Suppressor macrophage treated with lipopolysaccharide for 4 hours (primary cell): ENCODE measurements at regions not wholly inside any gene's neighbourhood (a gene's known extent, or its start where the extent isn't known, plus 50 kb on each side); places are given as distances from the start of the nearest gene placed in this dataset.

Experiments
- DNase-seq: peaks from one replicate; pipeline ENCODE4 v3.0.0-alpha.2; 2020

DNA sequence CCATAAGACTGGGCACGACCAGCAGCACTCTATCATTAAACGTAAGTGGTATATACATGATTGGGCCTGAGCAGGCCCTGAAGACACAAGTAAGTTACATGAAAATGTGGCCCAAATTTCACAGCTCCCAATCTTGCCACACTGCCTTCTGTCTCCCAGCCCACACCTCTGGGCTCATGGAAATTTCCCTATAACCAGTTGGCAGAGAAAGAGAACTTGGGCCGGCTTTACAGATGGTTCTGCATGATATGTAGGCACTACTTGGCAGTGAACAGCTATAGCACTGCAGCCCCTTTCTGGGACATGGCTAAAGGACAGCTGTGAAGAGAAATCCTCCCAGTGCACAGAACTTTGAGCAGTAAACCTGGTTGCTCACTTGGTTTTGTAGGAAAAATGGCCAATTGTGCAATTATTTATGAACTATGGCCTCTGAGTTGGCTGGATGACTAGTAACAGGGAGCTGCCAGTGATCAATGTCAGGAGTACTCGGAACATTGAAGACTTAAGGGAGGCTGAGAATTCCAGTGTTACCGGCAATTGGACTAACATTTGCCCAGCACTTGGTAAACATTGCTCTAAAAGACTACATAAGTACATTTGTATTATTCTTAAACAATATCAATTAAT is 1006.6 kb upstream of the LRRN3 start:
- DNase-seq: no peak

DNA sequence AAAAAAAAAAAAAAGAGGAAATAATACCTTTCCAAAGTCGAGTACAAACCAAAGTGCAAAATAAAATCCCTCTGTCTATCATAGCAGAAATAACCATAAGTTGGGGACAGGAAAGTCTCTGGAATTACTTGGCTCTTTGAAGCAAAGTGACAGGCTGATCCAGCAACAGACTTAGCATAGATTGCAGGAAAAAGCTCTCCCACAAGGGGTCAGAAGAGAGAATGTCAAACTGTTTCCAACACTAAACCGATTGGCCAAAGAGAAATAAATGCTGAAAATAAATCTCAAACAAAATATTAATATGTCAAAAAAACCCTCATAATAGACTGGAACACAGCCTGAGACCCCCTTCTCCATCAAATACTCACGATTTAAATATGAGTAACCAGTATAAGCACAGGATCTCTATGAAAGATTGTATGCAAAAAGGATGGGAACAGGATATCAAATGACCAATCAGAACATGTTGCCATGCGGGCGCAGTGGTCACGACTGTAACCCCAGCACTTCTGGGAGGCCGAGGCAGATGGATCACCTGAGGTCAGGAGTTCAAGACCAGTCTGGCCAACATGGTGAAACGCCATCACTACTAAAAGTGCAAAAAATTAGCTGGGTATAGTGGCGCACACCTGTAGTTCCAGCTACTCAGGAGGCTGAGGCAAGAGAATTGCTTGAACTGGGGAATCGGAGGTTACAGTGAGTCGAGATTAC is 1000.7 kb upstream of the LRRN3 start:
- DNase-seq: peak; percentile 1

DNA sequence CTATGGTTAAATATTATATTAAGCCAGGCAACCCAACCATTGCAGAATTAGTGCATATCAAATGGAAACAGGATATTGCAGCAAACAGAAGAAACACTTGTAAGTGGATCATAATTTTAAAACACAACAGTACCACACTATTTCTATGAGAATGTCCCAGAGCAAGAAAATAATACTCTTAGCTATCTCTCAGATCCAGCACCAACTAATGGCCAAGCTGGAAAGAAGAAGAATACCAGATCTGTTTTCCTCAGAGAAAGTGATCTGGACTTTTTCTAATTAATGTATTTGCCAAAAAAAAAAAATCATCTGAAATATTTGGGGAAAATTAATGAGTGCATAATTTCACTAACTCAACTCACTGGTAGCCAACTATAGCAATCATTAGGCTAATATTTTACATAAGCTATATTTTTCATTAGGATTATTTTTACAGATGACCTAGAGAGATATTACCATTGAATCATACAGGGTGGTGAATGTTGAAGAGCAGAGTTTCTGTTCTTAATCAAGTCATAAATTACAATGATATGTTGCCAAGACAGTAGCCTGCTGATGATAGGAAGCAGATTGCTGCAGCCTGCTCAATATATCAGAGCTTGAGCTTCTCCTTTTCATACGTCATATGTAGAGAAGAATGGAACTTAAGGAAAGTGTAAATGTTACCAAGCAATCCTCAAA is 995.4 kb upstream of the LRRN3 start:
- no peak for DNase-seq

DNA sequence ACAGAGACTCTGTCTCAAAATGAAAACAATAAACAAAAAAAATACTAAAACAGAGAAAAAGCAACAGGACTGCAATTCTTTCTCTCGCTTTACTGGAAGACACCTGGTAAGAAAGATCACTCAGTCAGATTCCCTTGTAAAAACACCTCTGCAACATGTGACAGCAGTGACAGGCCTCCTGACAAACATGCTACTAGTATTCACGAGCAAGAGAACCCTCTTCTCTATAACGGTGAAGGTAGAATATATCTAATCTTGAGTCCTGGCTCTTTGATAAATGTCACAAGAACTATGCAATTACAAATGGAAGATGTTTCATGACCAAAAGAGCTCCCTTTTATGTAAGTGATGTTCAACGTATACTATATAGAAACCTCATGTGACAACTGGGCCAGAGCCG is 986.7 kb upstream of the LRRN3 start:
- no peak for DNase-seq

DNA sequence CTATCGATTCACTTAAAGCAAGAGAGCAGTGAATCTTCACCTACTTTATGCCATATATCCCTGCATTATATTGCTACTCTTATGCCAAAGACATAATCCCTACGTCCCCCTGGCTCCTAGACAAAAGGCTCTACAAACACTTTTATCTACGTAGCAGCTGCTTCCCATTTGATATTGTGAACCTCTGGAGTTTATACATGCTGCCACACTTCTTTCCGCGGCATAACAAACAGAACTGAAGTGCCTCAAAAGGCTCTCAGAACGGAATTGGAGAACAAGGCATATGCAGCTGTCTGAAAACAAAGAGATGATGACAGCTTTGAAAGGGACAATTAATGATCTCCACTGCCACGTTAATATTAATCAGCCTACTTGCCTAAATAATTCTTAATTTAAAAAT is 985.6 kb upstream of the LRRN3 start:
- DNase-seq: no peak

DNA sequence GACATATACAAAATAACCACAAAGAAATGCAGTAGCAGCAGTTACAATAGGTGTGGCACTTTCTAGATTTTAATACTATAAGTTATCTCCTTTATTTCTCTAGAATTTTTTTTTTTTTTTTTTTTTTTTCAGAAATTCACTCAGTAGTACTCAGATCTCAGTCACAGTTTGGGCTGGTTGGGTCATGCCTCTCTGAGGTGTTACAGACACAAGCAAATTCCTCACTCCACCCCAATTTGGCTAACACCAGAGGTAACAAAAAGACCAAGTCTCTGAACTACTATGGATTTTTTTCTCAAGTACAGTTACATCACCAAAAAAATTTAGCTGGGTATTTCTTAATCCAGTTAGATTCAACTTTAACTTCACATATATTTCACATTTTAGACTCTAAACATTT is 985.1 kb upstream of the LRRN3 start:
- no peak for DNase-seq

DNA sequence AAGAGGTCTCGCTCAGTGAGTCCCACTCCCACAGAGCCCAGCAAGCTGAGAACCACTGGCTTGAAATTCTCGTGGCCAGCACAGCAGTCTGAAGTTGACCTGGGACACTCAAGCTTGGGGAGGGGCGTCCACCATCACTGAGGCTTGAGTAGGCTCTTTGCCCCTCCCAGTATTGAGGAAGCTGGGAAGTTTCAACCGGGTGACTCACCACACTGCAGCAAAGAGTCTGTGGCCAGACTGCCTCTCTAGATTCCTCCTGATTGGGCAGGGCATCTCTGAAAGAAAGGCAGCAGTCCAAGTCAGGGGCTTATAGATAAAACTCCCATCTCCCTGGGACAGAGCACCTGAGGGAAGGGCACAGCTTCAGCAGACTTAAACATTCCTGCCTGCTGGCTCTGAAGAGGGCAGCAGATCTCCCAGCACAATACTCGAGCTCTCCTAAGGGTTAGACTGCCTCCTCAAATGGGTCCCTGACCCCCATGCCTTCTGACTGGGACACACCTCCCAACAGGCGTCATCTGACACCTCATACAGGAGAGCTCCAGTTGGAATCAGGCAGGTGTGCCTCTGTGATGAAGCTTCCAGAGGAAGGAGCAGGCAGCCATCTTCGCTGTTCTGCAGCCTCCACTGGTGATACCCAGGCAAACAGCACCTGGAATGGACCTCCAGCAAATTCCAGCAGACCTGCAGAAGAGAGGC is 970.9 kb upstream of the LRRN3 start:
- no peak for DNase-seq

DNA sequence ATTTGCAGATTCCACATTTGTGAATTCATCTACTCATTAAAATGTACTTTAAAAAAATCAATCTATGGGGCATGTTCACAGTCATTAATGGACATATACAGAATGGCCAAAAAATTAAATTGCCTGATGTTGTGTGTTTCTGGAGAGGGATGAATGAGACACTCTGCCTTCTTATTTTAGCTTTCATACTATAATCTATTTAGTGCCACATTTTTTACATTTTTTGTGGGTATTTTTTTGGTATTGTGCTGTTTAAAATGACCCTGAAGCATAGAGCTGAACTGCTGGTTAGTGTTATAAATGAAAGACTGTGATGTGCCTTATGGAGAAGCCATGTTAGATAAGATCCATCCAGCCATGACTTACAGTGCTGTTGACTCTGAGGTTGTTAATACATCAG is 961.8 kb upstream of the LRRN3 start:
- no peak for DNase-seq

DNA sequence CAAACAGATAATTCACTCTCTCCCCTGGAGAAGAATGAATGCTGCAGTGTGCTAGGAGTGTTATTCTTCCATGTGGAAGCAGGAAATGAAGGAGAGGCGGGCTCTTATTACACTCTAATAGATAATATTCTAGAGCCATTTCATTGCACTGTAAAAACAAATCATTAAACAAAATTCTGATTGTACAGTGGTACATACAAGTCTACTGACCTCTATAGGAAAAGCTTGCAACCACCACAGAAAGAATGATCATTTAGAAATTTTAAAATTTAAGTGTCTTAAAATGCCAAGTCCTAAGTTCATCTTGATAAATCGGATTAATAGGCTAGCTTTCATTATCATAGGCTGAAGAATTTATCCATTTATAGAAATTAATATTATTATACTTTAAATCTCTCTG is 960.3 kb upstream of the LRRN3 start:
- DNase-seq: no peak

DNA sequence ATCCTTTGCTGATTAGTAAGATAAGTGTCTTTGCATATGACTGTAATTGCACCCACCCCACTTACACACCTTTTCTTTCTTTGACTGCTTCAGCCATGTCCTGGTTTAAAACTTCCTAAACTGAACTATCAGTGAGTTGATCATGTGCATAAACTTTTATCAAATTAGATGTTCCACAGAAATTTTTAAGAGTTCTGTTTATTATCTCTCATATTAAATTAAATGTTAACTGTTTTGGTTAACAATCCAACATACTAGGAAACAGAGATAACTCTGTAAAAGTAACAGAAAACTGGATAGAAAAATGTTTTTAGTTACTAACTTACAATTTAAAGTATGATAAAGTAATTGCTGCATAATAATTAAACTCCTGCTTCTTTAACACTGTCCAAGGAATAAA is 959.6 kb upstream of the LRRN3 start:
- no peak for DNase-seq

DNA sequence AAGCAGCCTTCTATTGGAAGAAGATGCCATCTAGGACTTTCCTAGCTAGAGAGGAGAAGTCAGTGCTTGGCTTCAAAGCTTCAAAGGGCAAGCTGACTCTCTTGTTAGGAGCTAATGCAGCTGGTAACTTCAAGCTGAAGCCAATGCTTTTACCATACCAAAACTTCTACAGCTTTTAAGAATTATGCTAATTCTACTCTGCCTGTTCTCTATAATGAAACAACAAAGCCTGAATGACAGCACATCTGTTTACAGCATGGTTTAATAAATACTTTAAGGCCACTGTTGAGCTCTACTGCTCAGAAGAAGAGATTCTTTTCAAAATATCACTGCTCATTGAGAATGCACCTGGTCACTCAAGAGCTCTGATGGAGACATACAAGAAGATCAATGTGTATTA is 951.9 kb upstream of the LRRN3 start:
- DNase-seq: no peak

DNA sequence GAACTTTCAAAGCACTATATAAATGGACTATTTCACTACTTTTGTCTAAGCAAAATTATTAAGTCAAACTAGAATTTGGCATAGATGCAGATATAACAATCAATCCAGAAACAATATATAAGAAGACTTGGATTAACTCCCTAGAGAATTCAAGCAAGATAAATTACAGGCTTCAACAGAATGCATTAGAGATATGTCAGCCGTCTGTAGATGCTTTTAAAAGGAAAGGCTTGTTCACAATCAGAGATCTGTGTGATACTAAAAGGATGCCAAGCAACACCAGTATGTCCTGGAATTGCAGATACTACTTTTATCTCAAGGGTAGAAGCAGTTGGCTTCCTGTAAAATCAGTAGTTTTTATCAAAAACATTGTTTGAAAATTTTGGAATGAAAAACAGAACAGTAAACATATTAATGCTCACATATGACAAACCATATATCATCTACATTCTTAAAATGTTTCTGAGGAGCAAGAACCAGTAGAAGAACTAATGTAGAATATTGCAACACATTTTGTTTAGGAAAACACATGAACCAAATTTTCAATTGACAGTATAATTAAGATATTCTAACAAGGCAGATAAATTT is 947.9 kb upstream of the LRRN3 start:
- DNase-seq: no peak

DNA sequence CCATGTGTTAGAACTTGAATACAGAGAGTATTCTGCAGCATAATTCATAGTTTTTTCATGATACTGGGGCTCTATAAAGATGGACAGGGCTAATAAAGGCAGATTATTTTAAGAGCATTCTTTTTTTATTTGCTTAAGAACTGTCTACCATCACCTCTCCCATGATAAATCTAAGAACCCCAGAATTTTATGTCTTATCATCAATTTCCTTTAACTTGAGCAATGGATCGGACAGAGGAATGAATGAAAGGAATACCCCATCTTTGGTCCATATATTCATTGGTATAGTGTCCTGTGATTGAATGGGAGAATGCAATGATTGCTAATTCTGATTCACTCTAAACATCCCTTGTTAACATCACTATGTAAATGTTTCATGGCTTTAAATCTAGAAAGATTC is 946.3 kb upstream of the LRRN3 start:
- DNase-seq: no peak

DNA sequence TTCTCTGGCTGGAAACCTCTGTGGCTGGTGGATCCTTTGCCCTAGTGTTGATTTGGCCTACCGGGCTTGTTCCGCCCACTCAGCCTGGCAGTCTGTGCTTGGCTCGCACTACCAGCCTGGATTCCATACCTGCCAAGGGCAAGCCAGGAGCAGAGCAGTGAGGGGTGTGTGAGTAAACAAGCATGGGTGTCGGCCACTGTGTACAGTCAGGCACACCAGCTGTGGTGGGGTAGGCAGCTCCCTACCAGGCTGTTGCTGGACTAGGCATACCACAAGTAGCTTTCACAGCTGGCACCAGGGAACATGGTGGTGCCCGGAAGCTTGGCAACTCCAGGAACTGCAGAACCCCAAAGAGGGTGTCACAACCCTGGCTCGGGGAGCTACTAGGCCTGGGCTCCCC is 942.9 kb upstream of the LRRN3 start:
- no peak for DNase-seq

DNA sequence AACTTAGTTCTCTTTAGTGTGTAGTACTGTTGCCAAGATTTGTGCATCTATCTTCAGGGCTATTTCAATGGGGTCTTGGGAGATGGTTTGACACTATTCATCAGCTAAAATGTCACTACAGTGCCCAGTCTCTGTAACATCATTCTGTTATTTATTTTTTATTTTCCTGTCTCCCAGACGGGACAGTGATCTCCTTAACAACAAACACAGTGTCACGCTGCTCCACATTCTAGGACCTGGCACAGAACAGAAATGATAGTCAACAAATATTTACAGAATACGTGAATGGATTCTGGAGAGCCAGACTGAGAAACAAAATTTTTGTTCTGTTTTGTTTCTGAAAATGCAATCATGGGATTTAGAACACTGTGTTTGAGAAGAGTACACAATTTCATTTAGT is 937.7 kb upstream of the LRRN3 start:
- DNase-seq: no peak

DNA sequence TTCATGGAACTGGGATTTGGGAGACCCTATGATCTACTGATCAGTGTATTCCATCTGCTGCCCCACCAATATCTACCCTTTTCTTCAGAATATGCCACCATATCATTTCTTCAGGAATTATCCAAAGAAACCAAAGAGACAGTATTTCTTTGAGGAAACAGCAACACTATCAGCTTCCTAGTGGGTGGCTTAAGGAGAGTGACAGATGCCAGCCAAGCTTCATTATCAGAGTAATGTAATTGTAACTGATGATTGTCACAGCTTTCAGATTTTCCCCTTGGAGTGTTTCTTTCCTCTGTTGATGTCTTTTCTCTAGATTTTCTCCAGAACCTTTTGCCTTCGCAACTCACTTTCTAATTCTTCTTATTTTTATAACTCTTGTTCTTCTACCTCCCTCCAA is 934.4 kb upstream of the LRRN3 start:
- no peak for DNase-seq

DNA sequence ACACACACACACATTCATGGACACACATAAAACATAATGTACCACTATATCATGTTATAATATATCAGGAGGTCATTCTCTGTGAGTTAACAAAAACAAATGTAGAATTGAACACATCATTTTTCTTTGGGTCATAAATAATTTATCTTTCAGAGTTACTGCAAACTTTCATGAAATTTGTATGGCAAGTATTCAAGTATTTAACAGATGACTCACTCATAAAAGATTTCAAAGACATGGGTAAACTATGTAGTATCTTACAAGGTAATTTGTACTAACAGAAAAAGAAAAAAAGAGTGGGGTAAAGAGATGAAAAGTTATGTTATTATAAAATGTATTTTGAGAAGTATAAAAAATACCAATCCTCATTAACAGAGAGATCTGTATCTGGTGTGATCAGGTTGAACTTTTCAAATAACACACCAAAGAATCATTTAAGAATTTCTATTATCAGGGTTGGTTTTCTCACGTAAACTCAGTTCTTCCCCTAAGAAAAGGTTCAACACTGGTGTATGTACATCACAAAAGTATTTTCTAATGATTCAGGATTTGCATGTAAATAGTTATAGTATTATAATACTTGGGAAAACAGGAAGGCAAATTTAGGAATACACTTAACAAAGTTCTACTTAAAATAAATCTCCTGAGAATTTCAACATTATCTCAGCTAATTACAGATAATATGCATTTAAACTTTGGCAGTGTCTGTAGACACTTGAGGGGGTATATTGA is 933.1 kb upstream of the LRRN3 start:
- no peak for DNase-seq

DNA sequence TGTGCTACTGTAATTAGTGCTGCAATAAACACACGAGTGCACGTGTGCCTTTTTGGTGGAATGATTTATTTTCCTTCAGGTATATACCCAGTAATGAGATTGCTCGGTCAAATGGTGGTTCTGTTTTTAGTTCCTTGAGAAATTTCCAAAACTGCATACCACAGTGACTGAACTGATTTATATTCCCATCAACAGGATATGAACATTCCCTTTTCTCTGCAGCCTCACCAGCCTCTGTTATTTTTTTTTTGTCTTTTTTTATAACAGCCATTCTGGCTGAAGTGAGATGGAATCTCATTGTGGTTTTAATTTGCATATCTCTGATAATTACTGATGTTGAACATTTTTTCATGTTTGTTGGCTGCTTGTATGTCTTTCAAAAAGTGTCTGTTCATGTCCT is 922.9 kb upstream of the LRRN3 start:
- DNase-seq: no peak

DNA sequence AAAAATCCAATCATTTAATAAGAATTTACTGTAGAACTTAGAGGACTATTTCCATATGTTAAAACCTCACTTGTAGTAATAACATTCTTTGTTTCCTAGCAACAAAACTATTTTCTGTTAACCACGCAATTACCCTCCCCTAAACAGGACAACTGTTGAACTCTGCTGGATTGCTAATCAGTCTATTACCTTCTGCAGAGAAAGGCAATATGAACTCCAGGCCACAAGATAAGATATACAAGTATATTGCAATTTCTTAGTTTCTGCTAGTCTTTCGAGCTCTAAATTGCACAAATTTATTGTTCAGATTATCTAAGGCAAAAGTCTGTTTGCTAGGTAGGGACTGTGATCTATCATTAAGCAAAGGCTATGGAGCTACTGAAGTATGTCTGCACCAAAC is 920.1 kb upstream of the LRRN3 start:
- DNase-seq: no peak

DNA sequence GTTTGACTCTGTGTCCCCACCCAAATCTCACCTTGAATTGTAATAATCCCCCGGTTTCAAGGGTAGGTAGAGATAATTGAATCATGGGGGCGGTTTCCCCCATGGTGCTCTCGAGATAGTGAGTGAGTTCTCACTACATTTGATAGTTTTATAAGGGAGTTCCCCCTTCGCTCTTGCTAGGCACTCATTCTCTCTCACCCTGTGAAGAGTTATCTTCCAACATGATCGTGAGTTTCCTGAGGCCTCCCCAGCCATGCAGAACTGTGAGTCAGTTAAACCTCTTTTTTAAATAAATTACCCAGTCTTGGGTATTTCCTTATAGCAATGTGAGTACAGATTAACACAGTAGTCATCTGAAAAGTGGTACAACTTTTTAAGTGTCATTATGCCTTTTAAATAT is 913.5 kb upstream of the LRRN3 start:
- no peak for DNase-seq

DNA sequence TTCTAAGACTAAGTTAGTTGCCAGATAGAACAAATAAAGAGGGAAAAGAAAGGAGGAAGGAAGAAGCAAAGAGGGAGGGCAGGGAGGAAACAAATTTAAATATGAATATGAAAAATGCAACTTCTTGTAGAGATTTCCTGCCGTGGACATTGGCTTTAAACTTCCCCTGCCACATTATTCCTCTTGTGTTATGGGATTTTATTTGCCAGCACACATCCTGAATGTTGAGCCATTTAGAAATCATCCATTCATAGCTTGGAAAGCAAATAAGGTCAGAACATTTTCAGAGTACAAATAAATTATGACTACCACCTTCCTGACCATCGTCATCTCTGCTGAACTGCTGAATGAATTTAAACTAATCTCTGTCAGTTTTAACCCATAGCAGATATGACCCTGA is 911.9 kb upstream of the LRRN3 start:
- no peak for DNase-seq

DNA sequence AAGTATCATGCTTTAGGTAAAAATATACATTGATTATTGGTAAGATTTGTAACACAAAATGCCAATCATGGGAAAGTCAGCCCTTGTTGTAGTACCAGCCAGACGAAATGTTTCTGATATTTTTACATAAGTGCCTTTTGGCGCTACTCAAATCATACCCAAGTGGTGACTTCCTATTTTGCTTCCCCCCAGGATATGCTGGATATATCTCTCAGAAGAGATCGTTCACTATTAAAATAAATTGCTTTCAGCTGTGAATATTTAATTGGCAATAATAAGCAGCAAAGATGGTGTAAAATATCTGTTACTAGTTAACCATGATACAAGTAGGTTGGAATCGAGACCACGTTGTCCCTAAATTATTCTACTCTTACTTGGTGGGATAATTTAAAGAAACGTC is 909.2 kb upstream of the LRRN3 start:
- no peak for DNase-seq

DNA sequence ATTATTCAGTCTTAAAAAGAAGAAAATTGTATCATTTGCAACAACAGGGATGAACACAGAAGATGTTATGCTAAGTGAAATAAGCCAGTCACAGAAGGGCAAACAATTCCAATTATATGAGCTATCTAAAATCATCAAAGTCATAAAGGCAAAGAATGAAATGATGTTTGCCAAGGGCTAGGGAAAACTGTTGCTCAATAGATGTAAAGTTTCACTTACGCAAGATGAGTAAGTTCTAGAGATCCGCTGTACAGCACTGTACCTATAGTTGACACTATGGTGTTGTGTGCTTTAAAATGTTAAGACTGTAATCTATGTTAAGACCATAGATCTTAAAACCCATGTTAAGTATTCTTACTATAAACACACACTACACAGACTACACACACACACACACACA is 904.6 kb upstream of the LRRN3 start:
- DNase-seq: no peak
